Stomach (tissue), 8 donors: ENCODE measurements at regions not wholly inside any gene's neighbourhood (a gene's known extent, or its start where the extent isn't known, plus 50 kb on each side); places are given as distances from the start of the nearest gene placed in this dataset.

ENCODE experiments used
- DNase-seq, 2 donors: peaks; one replicate each; pipeline versions ENCODE4 v3.0.0 to v3.0.0-alpha.2; 2013 to 2019
- H3K27ac ChIP-seq, 5 donors: fragments of 200-600 bp in 4 of 5; sonication (generic) in 4 of 5; one replicate each; pipeline ENCODE4 v1.5.1; 2013 to 2019; ENCODE audit warnings: mild to moderate bottlenecking in 1 of 5, moderate library complexity in 1 of 5
- H3K27me3 ChIP-seq, 3 donors: fragments of 200-600 bp; sonication (generic); one replicate each; pipeline ENCODE4 v1.5.1; 2017 to 2019; ENCODE audit warnings: mixed run types in 1 of 3
- H3K36me3 ChIP-seq, 4 donors: fragments of 200-600 bp; sonication (generic); 1 replicate in 3 of 4; 2 replicates in 1 of 4; pipeline ENCODE4 v1.5.1; 2016 to 2019
- H3K4me1 ChIP-seq, 4 donors: fragments of 200-600 bp; sonication (generic); one replicate each; pipeline ENCODE4 v1.5.1; 2016 to 2019
- H3K4me3 ChIP-seq, 4 donors: fragments of 200-600 bp; sonication (generic) in 3 of 4; one replicate each; pipeline ENCODE4 v1.5.1; 2016 to 2019; ENCODE audit warnings: mild to moderate bottlenecking in 1 of 4
- H3K9me3 ChIP-seq, 4 donors: fragments of 200-600 bp; sonication (generic); one replicate each; pipeline ENCODE4 v1.5.1; 2016 to 2019
- EP300 ChIP-seq: sonication (generic); formaldehyde crosslinking; IDR thresholded peaks from one replicate; pipeline ENCODE4 v1.6.1; 2017; ENCODE audit warnings: antibody characterized with exemption
- POLR2A ChIP-seq, 4 donors: fragments of 450-650 bp; IDR thresholded peaks; one replicate each; pipeline ENCODE4 v1.6.1; 2016; ENCODE audit warnings: antibody characterized with exemption in 4 of 4, control low read depth in 2 of 4, mild to moderate bottlenecking in 1 of 4, moderate library complexity in 1 of 4
- POLR2AphosphoS5 ChIP-seq, 3 donors: sonication (generic); formaldehyde crosslinking; IDR thresholded peaks; one replicate each; pipeline ENCODE4 v1.6.1; 2016; ENCODE audit warnings: antibody characterized with exemption in 3 of 3
- WGBS, 5 donors: extraction: QIAGEN DNeasy Blood & Tissue Kit in 3 of 5; methylation state at CpG; one replicate each; pipeline versions ENCODE4 v1.1.5 to v1.1.7; 2013 to 2018; 5-methylcytosine and 5-hydroxymethylcytosine counted together
- intact Hi-C: fragments of 100-400 bp; cut with DNase I; formaldehyde crosslinking; loops from one replicate; pipeline ENCODE4 v1.15.1; 2023; ENCODE audit warnings: low total_unique reads
- TF ChIP-seq, protein P1 (sequence below), 7 experiments: fragments of 450-650 bp in 4 of 7; fragments of 200-600 bp in 3 of 7; sonication (generic) in 3 of 7; IDR thresholded peaks; one replicate each; pipeline ENCODE4 v1.5.1; 2016 to 2019; ENCODE audit warnings: antibody characterized with exemption in 7 of 7, control low read depth in 2 of 7, mild to moderate bottlenecking in 1 of 7
- donor health status: healthy with polysubstance abuse.
- donor health status: Bipolar disorder and iron deficiency.
- donor health status: healthy.

DNA sequence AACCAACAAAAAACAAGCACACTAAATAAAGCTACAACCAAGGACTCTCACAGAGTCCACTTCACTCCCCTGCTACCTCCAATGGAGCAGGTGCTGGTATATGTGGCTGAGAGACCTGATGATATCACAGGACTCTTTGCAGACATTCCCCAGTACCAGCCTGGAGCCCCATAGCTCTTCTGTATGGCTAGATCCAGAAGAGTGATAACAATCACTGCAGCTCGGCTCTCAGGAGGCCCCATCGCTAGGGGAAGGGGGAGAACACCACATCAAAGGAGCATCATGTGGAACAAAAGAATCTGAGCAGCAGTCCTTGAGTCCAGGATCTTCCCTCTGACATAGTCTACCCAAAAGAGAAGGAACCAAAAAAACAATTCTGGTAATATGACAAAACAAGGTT is 237.1 kb upstream of the TLL1 start:
- intact Hi-C loops = no loop called here
- WGBS, 5 donors = 64 to 86% (median 76%) methylated on average over 2 of the region's 2 CpGs
- H3K4me3 ChIP-seq = no peak overlapping the region
- H3K9me3 ChIP-seq = no peaks in the 10 kb centered on the region
- H3K4me1 ChIP-seq = no peaks in the 10 kb centered on the region
- no peaks in the 10 kb centered on the region for H3K27me3 ChIP-seq
- no peak overlapping the region for H3K27ac ChIP-seq
- no peaks in the 10 kb centered on the region for H3K36me3 ChIP-seq
- DNase-seq = no peak
- TF ChIP-seq EP300 = no peak
- TF ChIP-seq, protein P1, sequence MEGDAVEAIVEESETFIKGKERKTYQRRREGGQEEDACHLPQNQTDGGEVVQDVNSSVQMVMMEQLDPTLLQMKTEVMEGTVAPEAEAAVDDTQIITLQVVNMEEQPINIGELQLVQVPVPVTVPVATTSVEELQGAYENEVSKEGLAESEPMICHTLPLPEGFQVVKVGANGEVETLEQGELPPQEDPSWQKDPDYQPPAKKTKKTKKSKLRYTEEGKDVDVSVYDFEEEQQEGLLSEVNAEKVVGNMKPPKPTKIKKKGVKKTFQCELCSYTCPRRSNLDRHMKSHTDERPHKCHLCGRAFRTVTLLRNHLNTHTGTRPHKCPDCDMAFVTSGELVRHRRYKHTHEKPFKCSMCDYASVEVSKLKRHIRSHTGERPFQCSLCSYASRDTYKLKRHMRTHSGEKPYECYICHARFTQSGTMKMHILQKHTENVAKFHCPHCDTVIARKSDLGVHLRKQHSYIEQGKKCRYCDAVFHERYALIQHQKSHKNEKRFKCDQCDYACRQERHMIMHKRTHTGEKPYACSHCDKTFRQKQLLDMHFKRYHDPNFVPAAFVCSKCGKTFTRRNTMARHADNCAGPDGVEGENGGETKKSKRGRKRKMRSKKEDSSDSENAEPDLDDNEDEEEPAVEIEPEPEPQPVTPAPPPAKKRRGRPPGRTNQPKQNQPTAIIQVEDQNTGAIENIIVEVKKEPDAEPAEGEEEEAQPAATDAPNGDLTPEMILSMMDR (IDR thresholded peaks at IDR 0.05) = no peak
- TF ChIP-seq POLR2AphosphoS5 (IDR thresholded peaks at IDR 0.05) = no peak
- TF ChIP-seq POLR2A (IDR thresholded peaks at IDR 0.05) = no peak

DNA sequence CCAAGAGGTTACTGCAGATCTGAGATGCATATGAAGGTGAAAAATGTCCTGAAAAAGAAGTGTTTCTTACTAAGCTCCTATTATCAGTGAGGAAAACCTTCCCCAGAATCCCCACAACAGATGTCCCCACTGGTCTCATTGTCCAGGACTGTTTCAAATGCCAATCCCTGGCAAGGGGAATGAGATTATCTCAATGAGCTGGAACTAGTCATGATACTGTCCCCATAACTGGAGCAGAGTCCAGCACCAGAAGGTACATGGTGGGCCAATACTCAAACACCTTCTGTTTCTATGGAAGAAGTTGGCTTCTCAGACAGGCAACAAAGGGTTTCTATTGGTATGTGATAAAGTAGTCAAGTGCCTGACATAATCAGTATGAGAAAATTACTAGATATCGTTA is 221.1 kb upstream of the TLL1 start:
- WGBS, 5 donors = 90 to 96% (median 92%) methylated on average over 1 of the region's 1 CpG
- H3K4me3 ChIP-seq = no peak overlapping the region
- intact Hi-C loops = no loop called here
- TF ChIP-seq, protein P1 (IDR thresholded peaks at IDR 0.05) = no peak
- TF ChIP-seq EP300 (no peak), POLR2AphosphoS5 (IDR thresholded peaks at IDR 0.05) (no peak), POLR2A (IDR thresholded peaks at IDR 0.05) (no peak)
- peaks cover 0 to 5% (median 0%) of the 10 kb centered on the region in 4 donors for H3K9me3 ChIP-seq
- no peaks in the 10 kb centered on the region for H3K4me1 ChIP-seq
- no peaks in the 10 kb centered on the region for H3K27me3 ChIP-seq
- DNase-seq = no peak
- no peaks in the 10 kb centered on the region for H3K36me3 ChIP-seq
- no peak overlapping the region for H3K27ac ChIP-seq

DNA sequence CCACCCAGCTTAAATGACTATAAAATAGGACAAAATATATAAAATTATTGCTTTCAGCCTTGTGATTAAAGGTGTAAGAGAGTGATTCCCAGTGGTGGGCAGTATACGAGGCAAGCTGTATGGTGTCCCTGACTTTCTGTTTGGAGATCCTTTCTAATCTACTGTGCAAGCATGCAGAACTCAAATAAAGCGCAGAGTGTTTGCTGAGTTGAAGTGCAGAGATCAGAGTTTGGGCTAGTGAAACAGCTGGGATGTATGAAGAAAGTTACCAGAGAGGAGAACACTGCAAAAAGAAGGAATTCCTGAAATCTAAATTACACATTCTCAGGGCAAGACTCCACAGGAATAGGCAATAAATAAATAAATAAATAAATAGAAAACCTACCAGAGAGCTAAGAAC is 218.5 kb upstream of the TLL1 start:
- DNase-seq = no peak
- WGBS, 5 donors = 9 to 57% (median 46%) methylated on average over 2 of the region's 2 CpGs
- intact Hi-C loops = no loop called here
- H3K4me3 ChIP-seq = no peak overlapping the region
- H3K27me3 ChIP-seq = no peaks in the 10 kb centered on the region
- TF ChIP-seq EP300 = no peak
- no peak for TF ChIP-seq POLR2A (IDR thresholded peaks at IDR 0.05)
- TF ChIP-seq, protein P1 (IDR thresholded peaks at IDR 0.05) = no peak
- TF ChIP-seq POLR2AphosphoS5 (IDR thresholded peaks at IDR 0.05) = no peak
- no peak overlapping the region for H3K27ac ChIP-seq
- H3K4me1 ChIP-seq = no peaks in the 10 kb centered on the region
- H3K9me3 ChIP-seq = peaks cover 0 to 5% (median 0%) of the 10 kb centered on the region in 4 donors
- no peaks in the 10 kb centered on the region for H3K36me3 ChIP-seq

DNA sequence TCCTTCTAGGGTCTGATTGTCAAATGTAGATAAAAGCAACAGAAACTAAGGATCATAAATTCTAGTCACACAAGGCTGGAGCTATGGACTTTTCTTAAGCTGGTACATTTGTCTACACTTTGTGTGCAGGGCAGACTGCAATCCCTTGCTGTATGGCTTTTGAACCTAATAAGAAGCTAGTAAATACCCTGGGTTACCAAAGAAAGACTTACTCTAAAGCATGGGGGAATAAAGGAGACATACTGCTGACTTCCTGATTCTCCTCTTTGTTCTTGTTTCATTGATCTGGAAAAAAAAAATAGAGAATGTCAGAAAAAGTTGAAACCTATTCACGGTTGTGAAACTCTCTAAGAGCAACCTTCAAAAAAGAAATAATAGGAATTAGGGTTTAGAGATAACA is 216.6 kb upstream of the TLL1 start:
- intact Hi-C loops = no loop called here
- WGBS, 5 donors = 62 to 79% (median 74%) methylated on average over 1 of the region's 1 CpG
- Histone ChIP-seq H3K4me1 (no peaks in the 10 kb centered on the region), H3K27ac (no peak overlapping the region), H3K9me3 (peaks cover 0 to 5% (median 0%) of the 10 kb centered on the region in 4 donors), H3K27me3 (no peaks in the 10 kb centered on the region), H3K4me3 (no peak overlapping the region), H3K36me3 (no peaks in the 10 kb centered on the region)
- DNase-seq = no peak
- TF ChIP-seq, protein P1 (IDR thresholded peaks at IDR 0.05) = no peak
- TF ChIP-seq POLR2AphosphoS5 (IDR thresholded peaks at IDR 0.05) (no peak), EP300 (no peak), POLR2A (IDR thresholded peaks at IDR 0.05) (no peak)
